ENCODE measurements at regions not wholly inside any gene's neighbourhood (a gene's known extent, or its start where the extent isn't known, plus 50 kb on each side); places are given as distances from the start of the nearest gene placed in this dataset.

DNA sequence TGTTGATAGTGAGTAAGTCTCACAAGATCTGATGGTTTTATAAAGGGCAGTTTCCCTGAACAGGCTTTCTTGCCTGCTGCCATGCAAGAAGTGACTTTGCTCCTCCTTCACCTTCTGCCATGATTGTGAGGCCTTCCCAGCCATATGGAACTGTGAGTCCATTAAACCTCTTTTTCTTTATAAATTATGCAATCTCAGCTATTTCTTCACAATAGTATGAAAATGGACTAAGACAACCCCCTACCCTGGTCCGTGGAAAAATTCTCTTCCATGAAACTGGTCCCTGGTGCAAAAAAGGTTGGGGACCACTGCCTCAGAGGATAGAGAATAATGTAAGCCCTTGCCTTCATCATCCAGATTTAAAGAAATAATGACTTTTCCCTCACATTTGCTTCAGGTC lies 861.3 kb downstream of the QKI start:
- no peak for DNase-seq

DNA sequence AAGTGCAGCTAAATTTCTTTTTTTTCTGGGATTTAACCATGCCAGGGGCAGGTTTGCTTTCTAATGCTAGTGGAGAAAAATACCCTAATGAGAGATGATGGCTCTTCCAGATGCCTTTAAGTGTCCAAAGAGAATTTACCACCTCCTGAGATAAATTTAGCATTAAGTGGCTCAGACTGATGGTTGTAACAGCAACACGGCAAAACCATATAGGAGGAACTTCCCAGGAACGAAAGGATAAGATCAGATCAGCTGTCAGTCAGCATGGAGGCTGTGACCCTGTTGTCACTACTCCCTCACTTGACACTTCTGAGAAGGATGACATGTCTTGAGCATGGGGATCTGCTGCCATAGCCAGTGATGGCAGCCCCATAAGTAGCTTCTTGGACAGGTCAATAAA lies 860.0 kb downstream of the QKI start:
- no peak for DNase-seq

DNA sequence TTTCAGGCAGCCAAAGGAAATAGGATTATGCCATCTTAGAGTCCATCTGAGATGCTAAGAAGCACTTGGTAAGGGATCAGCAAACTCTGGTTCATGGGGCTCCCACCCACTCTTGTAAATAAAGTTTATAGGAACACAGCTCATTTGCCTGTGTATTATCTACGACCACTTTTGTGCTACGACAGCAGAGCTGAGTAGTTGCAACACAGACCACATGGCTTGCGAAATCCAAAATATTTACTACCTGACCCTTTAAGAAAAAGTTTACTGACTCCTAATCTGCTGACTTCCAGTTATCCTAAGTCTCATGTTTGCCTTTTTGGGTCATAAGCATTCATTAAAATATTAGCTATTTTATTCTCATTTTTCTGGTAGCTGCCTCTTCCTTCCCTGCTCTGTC lies 859.0 kb downstream of the QKI start:
- no peak for DNase-seq

DNA sequence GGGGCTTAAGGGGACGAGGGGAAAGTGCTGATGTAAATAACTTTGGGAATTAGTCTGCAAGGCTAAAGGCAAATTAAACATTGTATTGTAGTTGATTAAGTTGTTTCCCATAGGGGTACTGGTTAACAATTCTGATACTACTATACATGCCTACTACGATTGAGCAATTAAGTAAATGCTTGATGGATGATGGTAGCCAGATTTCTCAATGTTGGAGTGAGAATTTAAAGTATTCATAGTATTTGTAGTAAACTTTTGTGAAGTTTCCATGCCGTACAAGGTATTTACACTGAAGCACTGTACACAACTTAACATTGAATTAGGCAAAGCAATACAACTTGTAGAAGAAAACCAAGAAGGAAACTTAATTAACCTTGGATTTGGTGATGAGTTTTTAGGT lies 852.3 kb downstream of the QKI start:
- no peak for DNase-seq

DNA sequence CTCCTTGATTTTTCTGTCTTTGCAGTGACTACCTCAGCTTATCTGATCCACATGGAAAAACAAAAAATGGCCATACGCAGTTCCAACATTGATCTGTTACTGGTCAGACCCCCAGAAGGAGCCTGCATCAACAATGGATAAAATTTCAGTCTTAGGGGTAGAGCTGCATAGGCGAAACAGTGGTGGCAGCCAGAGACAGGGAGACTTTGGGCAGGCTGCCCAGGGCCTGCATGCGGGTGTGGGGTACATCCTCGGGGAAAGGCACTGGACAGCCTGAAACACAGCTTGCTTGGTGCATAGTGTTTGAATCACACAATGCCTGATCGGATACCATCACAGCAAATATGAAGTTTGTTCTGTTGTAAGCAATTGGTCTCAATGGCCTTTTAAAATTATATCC lies 847.8 kb downstream of the QKI start:
- DNase-seq: no peak

DNA sequence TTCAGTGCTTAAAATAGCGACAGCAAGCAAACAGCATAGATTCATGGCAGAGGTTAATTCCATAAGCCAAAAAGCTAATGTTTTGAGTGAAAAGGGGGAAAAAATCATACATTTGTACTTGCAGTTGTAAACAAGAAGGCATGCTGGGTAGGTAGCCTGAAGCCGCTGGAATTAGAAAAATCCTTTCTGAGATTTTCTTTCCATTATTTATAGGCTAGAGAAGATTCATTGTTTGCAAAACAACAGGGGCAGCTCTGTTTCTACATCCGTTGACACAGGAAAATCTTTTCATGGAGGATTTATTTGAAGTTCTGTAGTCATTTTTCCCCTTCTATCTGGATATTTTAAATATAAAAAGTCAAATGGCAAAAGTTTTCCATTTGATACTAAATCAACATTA lies 843.9 kb downstream of the QKI start:
- DNase-seq: no peak

DNA sequence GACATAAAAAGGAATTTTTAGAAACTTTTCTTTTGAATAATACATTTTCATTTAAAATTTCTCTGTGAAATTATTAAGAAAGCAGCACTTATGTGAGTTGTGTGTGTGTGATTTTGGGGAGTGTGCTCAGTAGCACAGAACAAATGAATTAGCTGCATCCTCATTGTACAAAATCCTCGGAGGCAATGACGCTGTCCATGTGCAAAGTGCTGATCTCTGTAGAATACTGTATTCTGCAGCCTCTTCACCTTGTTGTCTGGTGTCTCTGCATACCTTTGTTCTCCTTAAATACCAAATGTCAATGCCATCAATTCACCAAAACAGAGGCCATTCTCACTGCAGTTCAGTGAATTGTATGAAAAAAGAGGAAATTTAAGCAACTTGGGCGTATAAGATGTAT lies 838.4 kb downstream of the QKI start:
- no peak for DNase-seq

DNA sequence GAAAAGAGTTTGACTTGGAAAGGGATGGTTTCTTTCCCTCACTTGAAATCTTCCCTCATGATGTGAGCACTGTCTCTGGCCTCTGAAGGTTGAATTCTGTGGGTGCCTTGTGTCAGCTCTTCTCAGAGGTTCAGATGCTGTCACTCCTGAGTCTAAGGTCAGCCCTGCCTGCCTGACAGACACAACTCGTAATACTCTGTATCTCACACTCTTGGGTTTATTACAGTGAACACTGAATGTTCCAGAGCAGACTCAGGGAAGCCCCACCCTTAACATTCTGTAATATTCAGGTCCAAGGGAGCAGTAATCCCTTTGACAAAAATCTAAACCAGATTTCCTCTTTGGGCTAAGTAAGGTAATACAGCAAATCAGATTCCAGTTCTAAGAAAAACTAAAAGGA lies 837.8 kb downstream of the QKI start:
- DNase-seq: no peak

DNA sequence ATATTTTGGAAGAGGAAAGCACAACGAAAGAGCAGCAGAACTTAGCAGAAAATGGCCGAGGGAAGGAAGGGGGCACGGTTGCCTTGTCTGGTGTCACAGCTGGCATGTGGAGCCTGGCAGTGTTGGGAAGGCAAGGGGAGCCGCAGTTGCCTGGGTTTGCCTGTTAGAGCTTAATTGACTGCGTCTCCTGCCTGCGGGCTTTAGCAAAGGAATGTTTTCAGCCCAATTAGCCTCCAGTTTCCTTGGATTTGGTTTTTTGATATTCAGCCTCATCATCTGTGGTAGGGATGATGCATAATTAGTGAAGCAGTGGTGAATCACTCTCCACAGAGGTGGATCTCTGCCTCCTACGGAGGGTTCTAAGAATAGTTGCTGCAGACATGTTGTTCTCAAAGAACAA lies 832.6 kb downstream of the QKI start:
- no peak for DNase-seq

DNA sequence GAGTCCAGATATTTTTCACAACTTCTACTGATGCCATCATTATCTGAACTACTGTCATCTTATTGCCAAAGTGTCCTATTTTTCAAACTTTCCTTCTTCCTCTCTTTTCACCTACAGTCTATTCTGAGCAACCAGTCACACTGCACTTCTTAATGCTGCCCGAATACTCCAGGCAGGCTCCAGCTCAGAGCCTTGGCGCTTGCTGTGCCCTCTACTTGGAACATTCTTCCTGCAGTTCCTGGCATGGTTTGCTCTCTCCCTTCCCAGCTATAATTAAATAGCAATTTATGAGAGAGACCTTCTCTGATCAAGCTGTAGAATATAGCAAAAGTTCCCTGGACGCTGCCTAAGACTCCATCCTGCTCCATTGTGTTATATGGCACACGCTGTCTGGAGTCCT lies 831.6 kb downstream of the QKI start:
- no peak for DNase-seq

DNA sequence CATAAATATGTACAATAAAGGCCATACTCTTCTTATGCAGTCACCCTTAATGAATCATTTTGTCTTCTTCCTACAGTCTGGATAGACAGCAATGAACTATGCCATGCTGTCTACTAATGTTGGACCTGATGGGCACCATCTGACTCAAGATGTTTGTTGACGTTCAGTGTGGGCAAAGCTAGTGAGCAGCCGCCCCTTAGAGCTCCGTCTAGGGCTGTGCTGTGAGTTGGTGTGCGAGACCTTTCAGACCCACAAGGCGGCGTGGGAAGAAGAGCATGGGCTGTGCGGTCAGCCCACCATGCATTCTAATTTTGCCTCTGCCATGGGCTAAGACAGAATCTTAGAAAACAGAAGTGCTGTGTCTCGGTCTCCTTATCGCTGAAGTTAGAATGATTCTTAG lies 829.4 kb downstream of the QKI start:
- no peak for DNase-seq

DNA sequence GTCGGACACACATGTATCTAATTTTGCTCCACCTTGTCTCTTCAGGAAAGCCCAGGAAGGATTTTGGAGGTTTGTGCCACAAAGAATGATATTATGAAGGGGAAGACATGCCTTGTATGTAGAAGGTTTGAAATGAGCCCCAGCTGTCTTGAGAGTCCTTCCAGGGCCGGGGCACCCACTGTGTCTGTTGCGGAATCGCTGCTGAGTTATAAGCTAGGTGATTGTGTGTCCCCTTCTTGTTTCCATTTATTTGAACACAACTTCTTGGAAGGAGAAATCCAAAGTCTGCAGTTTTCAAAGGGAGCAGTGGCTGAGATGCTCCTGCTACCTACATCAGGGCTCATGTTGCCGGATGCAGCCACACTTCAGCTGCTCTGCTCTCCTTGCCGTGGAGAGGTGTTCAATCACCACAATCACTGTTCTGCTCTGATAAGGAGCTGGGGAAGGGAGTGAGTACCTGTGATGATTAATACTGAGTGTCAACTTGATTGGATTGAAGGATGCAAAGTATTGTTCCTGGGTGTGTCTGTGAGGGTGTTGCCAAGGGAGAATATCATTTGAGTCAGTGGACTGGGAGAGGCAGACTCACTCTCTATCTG lies 828.6 kb downstream of the QKI start:
- DNase-seq: no peak

DNA sequence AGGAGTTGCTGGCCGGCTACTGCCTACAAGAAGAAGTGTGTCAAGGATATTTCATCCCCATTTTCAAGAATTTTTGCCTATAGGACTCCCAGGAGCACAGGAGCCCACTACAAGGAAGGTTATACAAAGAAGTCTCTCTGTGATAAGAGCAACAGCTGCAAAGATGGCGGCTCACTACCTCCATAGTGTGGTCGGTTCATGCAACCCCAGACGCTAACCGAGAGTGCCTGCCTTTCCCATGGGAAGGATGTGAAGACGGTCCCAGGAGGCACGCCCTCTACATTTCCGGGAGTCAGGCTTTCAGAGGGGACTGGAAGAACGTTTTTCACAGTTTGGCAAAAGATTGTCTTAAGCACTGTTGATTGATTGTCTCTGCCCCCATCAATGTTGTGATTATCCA lies 816.3 kb downstream of the QKI start:
- no peak for DNase-seq

DNA sequence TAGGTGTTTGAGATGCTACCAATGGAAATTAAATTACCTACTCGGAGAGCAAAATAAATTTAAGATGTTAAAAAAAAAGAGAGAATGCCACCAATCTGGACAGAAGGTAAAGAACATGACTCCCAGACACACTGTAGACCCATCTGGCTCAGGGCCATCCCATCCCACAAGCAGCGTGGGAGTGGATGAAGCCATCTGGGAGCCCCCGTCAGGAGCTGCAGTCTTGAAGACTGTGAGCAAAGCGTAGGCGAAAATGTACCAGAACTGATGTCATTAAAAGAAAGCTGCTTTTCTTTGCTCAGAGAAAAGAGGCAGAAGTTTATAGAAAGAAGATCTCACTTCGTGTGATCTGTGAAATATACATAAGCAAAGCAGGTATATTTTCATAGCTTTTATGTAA lies 815.7 kb downstream of the QKI start:
- DNase-seq: no peak

DNA sequence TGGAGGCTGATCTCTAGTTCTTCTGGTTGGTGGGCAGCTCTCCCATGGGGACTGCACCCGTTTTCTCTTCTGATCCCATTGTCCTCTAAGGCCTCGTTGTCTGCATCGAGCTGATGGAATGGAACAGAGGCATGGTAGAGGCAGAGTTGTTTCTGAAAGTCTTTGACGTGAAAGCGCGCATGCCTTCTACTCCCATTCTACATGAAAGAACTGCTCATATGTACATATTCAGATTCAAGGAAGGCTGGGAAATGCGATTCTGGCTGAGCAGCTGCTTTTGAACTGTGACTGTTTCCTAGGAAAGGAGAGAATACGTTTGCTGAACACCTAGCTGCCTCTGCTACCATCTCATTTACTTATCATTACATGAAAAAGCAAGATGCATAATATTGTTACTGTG lies 815.2 kb downstream of the QKI start:
- no peak for DNase-seq

DNA sequence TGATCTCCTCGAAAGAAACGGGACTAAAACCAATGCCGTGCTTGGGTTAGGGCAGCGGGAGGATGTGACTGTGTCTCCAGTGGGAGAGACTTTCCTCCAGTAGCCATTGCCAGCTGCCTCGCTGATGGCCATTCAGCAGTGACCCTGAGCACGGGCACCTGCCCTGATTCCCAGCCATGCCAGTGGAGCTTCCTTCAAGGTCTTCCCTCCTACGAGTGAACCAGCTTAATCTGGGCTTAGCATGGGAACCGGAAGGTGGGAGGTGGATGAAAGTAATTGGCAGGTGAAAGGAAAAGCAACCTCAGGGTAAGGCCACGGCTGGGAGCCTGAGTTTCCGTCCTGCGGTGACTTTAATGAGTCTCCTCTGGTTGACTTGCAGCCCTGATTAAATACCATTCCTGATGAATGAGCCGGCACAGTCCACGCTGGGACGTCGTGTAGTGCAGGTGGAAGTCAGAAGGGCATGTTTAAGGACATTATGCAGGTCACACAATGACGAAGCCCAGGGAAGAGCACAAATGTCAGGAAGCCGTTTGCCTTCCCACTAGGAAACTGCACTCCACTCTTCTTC lies 813.5 kb downstream of the QKI start:
- DNase-seq: no peak

DNA sequence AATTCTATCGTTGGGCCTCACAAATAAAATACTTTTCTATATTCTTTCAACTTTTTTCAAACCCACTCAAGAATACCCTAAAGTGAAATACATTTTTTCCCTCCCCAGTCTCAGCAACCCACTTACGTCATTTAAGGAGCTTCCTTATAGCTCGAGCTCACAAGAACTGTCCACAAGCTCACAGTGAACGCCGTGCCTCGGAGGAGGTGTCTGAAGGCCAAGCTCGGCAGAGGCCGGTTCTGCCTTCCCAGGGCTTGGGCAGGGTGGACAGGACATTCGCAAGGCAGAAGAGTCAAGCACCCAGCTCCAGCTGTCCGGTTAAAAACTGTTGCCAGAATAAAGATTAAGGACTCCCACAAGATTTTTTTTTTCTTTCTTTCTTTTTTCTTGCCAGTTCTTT lies 802.3 kb downstream of the QKI start:
- DNase-seq: no peak

DNA sequence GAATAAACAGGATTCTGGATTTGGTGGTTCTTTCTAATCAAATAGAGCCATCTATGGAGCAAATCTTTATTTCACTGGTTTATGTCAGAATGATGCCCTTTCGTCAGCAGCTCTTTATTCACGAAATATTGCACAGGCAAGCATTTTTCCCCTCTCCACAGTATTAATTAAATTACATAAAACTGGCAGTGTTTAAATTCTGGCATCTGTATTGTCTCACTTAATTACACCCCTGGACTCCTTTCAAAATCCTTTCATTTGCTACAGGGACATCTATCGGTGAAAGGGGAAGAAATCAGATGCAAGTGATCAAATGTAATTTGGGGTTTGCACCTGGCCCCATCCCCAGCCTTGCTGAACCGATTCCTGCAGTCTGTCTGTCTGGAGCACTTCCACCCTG lies 801.9 kb downstream of the QKI start:
- no peak for DNase-seq

DNA sequence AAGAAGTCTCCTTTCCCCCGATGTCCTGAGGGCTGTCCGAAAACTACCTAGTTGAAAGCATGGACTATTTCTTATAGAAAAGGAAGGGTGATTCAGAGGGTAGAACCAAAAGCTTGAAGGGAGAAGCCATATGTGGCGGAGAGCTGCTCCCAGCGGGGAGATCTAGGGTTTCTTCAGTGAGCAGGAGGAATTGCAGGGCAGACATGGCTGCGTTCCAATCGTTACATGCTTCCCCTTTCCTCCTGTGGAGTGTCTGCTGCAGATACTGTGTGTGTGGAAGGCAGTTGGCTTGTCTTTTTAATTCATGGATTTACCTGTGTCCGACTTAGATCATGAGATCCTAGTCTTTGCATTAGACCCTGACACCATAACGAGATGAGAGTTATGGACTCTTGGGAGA lies 799.5 kb downstream of the QKI start:
- no peak for DNase-seq

DNA sequence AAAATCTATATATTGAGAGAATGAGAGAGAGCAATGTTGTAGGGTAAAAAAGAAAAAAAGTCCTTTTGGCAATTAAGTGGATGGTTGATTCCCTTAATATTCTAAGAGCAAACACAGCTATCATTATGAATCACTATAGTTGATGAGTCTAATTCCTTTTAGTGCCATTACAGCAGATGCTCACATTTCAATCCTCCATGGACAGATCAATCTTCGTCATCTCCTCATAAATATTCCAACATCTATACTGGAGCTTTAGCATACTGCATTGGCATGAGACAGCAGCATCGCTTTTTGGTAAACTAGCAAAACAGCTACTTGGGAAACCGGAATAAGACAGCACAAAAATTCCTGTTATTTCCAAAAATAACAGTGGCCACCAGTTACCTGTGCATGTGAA lies 796.7 kb downstream of the QKI start:
- DNase-seq: no peak

DNA sequence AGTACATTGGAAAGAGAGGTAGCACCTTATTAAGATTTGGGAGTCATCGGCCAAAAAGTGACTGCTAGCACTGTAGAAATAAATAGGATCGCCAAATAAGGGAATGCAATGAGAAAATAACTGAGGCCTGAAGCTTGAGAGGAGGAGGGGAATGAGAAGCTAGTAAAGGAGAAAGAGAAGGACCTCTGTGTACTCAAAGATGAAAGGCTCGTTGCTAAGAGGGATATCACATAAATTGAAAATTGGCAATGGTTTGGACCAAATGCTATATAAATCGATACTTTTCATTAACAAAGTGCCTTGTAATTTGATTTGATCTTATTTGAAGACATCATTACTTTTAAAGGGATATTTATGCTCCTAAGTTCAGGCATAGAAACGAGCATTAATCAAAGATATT lies 796.3 kb downstream of the QKI start:
- DNase-seq: no peak

DNA sequence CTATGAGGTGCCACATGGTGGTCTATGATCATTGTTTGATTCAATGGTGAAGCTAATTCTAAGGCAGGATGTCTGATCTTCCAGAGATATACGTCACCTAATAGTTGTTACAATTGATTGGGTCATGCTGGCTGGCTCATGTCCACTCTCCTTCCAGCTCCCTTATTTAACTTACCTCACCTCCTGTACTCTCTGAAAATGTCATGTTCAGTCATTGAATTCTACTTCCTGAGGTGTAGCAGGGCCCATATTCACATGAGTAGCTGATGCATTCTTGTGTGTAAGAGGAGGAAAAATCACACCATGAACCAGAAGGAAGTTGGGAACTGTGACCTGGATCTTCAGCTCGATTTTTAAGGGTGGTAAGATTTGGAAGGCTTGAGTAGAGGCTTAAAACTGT lies 795.8 kb downstream of the QKI start:
- no peak for DNase-seq

DNA sequence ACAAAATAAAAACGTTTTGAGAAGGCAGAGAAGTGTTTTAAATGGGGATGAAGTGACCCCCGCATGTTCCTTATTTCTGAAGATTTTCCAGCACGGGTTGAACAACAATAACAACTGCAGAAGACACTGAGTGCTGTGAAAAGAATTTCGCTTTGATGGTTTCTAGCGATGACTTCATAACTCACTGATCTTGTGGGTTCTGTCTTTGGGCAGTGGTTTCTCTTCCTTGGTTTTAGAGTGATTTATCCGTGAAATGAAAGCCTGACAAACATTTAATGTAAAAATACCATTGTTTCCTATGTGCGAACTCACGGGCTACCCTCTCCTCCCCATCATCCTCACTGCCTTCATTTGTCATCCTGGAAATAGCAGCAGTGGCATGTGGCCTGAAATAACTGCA lies 793.9 kb downstream of the QKI start:
- DNase-seq: no peak

DNA sequence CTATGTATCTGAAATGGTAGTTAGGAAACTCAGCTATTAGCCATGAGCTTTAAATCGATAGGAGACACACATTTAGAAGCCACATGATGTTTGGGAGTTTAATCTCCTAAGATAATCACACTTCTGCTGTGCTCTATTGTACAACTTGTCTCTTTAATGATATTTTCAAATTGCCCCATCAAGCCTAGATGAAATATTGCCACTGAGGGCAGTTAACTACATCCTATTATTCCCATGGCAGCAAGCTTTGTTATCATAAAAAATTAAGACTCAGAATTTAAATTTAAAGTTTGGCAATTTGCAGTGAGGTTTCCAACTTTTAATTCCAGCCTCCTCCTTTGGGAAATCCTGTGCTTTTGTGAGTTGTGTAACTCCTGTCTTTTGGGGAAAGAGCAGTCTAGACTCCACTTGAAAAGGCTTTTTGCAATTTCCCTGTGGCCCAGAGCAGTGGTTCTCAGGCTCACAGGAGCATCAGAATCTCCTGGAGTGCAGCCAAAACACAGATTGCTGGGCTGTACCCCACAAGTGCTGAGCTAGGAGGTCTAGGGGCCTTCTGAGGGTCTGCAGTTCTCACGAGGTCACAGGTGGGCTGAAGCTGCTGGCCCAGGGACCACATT lies 792.4 kb downstream of the QKI start:
- DNase-seq: no peak

DNA sequence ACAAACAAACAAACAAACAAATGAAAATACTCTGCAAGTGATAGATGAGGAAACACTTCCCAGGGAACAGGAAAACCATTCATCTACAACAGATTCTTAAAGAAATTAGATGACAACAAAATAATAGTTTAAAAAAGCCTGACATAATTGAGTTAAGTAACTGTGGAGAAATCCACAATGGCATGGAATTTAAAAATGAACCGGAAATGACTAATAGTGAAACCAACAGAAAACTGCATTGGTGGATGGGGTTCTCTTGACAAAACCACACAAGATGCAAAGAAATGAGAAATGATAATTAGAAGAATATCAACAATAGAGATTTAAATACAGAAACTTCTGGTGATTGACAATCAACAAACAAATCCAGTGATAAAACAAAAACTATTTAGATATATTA lies 785.6 kb downstream of the QKI start:
- no peak for DNase-seq
